GM10248 (cell line): ENCODE measurements at regions not wholly inside any gene's neighbourhood (a gene's known extent, or its start where the extent isn't known, plus 50 kb on each side); places are given as distances from the start of the nearest gene placed in this dataset.

ENCODE experiments used
- CTCF ChIA-PET: fragments of 300-600 bp; sonication (Branson Sonifier 250); formaldehyde crosslinking; extraction: SDS; loops from one replicate; lab custom pipeline; 2021; ENCODE audit warnings: antibody characterized with exemption; lab: Yijun Ruan, JAX
- POLR2A ChIA-PET: fragments of 350-650 bp; sonication (Branson Sonifier 250); formaldehyde crosslinking; extraction: SDS; loops from one replicate; lab custom pipeline; 2020; ENCODE audit warnings: antibody characterized with exemption; lab: Yijun Ruan, JAX
- DNase-seq: peaks from one replicate; pipeline ENCODE4 v3.0.0; 2012; ENCODE audit errors: extremely low spot score
- TF ChIP-seq, protein P1 (sequence below): IDR thresholded peaks from 2 replicates; pipeline ENCODE4 v1.5.1; 2012; ENCODE audit warnings: mild to moderate bottlenecking, low read depth; ENCODE audit errors: extremely low read depth, missing control alignments, control extremely low read depth

DNA sequence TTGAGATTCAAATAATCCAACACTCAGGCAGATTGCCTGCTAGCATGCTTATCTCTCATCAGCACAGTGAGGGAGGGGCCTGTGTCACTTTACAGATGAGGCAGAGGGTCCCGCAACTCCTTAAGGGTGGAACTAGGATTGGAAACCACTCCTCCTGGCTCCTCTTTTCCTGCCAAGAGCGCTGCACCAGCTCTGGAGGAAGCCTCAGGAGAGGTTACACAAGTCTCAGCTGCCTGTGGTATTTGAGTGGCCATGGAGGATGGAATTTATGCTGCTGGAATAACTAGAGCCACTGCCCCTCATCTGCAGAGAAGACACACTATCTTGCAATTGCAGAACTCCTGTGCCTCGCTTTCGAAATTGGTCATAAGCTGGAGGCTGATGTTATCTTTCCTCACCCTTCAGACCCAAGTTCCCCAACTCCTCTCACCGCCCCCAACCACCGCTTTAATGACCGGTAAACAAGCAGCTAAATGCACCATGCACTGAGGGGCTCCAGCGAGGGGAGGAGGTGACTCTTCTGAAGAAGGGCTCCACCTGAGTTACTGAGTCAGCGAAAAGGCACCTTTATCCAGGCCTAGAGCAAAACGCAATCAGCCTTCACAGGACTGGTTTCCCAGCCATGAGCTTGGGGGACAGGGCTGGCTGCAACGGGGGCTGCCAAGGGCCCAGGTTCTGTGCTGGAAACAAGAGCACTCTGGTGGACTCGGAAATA lies 245.8 kb downstream of the SOX11 start:
- no peak for DNase-seq
- ChIA-PET POLR2A (no interaction called here), CTCF (no interaction called here)
- TF ChIP-seq, protein P1, sequence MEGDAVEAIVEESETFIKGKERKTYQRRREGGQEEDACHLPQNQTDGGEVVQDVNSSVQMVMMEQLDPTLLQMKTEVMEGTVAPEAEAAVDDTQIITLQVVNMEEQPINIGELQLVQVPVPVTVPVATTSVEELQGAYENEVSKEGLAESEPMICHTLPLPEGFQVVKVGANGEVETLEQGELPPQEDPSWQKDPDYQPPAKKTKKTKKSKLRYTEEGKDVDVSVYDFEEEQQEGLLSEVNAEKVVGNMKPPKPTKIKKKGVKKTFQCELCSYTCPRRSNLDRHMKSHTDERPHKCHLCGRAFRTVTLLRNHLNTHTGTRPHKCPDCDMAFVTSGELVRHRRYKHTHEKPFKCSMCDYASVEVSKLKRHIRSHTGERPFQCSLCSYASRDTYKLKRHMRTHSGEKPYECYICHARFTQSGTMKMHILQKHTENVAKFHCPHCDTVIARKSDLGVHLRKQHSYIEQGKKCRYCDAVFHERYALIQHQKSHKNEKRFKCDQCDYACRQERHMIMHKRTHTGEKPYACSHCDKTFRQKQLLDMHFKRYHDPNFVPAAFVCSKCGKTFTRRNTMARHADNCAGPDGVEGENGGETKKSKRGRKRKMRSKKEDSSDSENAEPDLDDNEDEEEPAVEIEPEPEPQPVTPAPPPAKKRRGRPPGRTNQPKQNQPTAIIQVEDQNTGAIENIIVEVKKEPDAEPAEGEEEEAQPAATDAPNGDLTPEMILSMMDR, result no peak

GRCh38 chr2:5938566-5938896 lies 246.3 kb downstream of the SOX11 start:
- CTCF ChIA-PET, result no interaction called here
- POLR2A ChIA-PET, result no interaction called here
- DNase-seq, result no peak
- TF ChIP-seq, protein P1, result no peak

DNA sequence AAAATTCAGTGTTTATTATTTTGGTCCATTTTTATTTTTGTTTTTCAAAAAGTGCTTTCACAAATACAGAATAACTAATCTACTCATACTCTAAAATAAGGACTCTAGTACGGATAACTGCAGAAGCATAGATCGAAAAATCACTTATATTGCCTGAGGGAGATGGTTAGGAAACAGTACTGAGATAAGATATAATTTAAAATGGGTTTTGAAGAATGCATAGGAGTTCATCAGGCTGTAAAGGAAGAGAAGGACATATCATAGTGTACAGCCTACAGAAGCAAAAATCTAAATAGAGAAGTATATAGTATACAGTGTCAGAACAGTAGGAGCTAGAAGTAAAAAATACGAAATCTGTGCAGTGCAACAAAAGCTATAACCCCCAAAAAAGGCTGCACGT lies 247.4 kb downstream of the SOX11 start:
- ChIA-PET POLR2A (no interaction called here), CTCF (interaction anchor here (0.6 kb wide), 1 partner anchor 12 kb away, joined by 3 read pairs; no protein-coding TSS in a partner anchor)
- TF ChIP-seq, protein P1, result no peak
- no peak for DNase-seq

- ChIA-PET POLR2A (no interaction called here), CTCF (no interaction called here)
- TF ChIP-seq, protein P1, result no peak
- no peak for DNase-seq
Observed at GRCh38 chr2:5940596-5941535, 248.7 kb downstream of the SOX11 start.

GRCh38 chr2:5942204-5942603 lies 250.0 kb downstream of the SOX11 start:
- TF ChIP-seq, protein P1, result no peak
- DNase-seq, result no peak
- CTCF ChIA-PET, result no interaction called here
- POLR2A ChIA-PET, result no interaction called here

DNA sequence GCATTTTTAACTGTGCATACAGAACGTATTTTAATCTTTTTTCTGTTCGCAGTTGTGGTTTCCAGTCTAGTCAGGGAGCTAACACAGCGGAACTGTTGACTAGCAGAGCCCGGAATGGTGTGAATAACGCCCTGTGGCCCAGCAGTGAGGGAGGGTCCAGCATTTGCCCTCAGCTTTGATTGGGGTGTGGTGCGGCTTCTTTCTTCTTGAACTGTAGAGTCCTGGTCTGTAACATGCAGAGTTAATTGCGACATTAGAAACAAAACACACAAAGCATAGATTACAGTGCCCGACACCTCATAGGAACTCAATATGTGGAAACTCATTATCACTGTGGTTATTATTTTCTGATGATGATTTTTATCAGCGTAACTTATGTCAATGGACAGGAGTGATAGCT lies 253.6 kb downstream of the SOX11 start:
- ChIA-PET POLR2A (no interaction called here), CTCF (no interaction called here)
- TF ChIP-seq, protein P1, result no peak
- DNase-seq, result no peak
